H9 (cell line): ENCODE measurements at regions not wholly inside any gene's neighbourhood (a gene's known extent, or its start where the extent isn't known, plus 50 kb on each side); places are given as distances from the start of the nearest gene placed in this dataset.

Source experiments
- DNase-seq: peaks from one replicate; pipeline ENCODE4 v3.0.0-alpha.2; 2017
- H2AFZ ChIP-seq: one replicate; pipeline ENCODE4 v1.6.1; 2013; ENCODE audit warnings: mild to moderate bottlenecking, low read length, control low read depth, moderate library complexity
- H2AK5ac ChIP-seq: 2 replicates; pipeline ENCODE4 v1.6.1; 2013; ENCODE audit warnings: low read length, control low read depth, mixed read lengths; ENCODE audit not compliant: insufficient read length
- H2BK120ac ChIP-seq: one replicate; pipeline ENCODE4 v1.6.1; 2013; ENCODE audit warnings: low read depth, mild to moderate bottlenecking, low read length, control low read depth, inconsistent platforms; ENCODE audit not compliant: poor library complexity, severe bottlenecking
- H2BK12ac ChIP-seq: 2 replicates; pipeline ENCODE4 v1.6.1; 2013; ENCODE audit warnings: low read length, control low read depth, mixed read lengths, low read depth; ENCODE audit not compliant: insufficient read length
- H2BK15ac ChIP-seq: 2 replicates; pipeline ENCODE4 v1.6.1; 2013; ENCODE audit warnings: low read depth, low read length, control low read depth
- H2BK20ac ChIP-seq: one replicate; pipeline ENCODE4 v1.6.1; 2013; ENCODE audit warnings: low read depth, mild to moderate bottlenecking, low read length, control low read depth, inconsistent platforms; ENCODE audit not compliant: poor library complexity, severe bottlenecking
- H2BK5ac ChIP-seq: 2 replicates; pipeline ENCODE4 v1.6.1; 2013; ENCODE audit warnings: low read length, control low read depth, mixed read lengths; ENCODE audit not compliant: insufficient read length
- H3K14ac ChIP-seq: 2 replicates; pipeline ENCODE4 v1.6.1; 2013; ENCODE audit warnings: low read length, control low read depth; ENCODE audit not compliant: insufficient read depth
- H3K18ac ChIP-seq: 2 replicates; pipeline ENCODE4 v1.6.1; 2013; ENCODE audit warnings: low read depth, mild to moderate bottlenecking, mixed read lengths, low read length, control low read depth; ENCODE audit not compliant: insufficient read length
- H3K23ac ChIP-seq: 2 replicates; pipeline ENCODE4 v1.6.1; 2013; ENCODE audit warnings: low read length, control low read depth, mixed read lengths, low read depth; ENCODE audit not compliant: insufficient read length
- H3K23me2 ChIP-seq: 2 replicates; pipeline ENCODE4 v1.6.1; 2013; ENCODE audit warnings: low read depth, mild to moderate bottlenecking, mixed read lengths, low read length, control low read depth; ENCODE audit not compliant: insufficient read length, poor library complexity, severe bottlenecking
- H3K27ac ChIP-seq: 2 replicates; pipeline ENCODE4 v1.5.1; 2013; ENCODE audit warnings: low read length, control low read depth, mixed read lengths, low read depth; ENCODE audit not compliant: insufficient read length
- H3K27me3 ChIP-seq: 2 replicates; pipeline ENCODE4 v1.6.1; 2013; ENCODE audit warnings: low read length, control low read depth, inconsistent platforms; ENCODE audit not compliant: insufficient read depth
- H3K4ac ChIP-seq: 2 replicates; pipeline ENCODE4 v1.6.1; 2013; ENCODE audit warnings: low read depth, mild to moderate bottlenecking, control low read depth, inconsistent platforms, low read length, moderate library complexity
- H3K4me1 ChIP-seq: 2 replicates; pipeline ENCODE4 v1.6.1; 2013; ENCODE audit warnings: low read length, control low read depth, inconsistent platforms; ENCODE audit not compliant: insufficient read depth
- H3K4me2 ChIP-seq: 2 replicates; pipeline ENCODE4 v1.6.1; 2013; ENCODE audit warnings: low read length, control low read depth, mixed read lengths; ENCODE audit not compliant: insufficient read length, insufficient read depth
- H3K56ac ChIP-seq: 2 replicates; pipeline ENCODE4 v1.6.1; 2013; ENCODE audit warnings: low read depth, mild to moderate bottlenecking, mixed read lengths, low read length, control low read depth; ENCODE audit not compliant: insufficient read length
- H3K79me1 ChIP-seq: 2 replicates; pipeline ENCODE4 v1.6.1; 2013; ENCODE audit warnings: low read depth, mild to moderate bottlenecking, moderate library complexity, low read length, control low read depth, inconsistent platforms; ENCODE audit not compliant: insufficient read depth, poor library complexity, severe bottlenecking
- H3K79me2 ChIP-seq: 2 replicates; pipeline ENCODE4 v1.6.1; 2013; ENCODE audit warnings: low read length, control low read depth, inconsistent platforms; ENCODE audit not compliant: insufficient read depth
- H3K9ac ChIP-seq: 2 replicates; pipeline ENCODE4 v1.6.1; 2013; ENCODE audit warnings: low read length, control low read depth, mixed read lengths; ENCODE audit not compliant: insufficient read length; ENCODE audit errors: extremely low read depth
- H3K9me3 ChIP-seq: one replicate; pipeline ENCODE4 v1.6.1; 2013; ENCODE audit warnings: low read depth, low read length, inconsistent platforms; ENCODE audit not compliant: control insufficient read depth
- H3T11ph ChIP-seq: one replicate; pipeline ENCODE4 v1.6.1; 2013; ENCODE audit warnings: mild to moderate bottlenecking, low read length, control low read depth, inconsistent platforms
- H4K20me1 ChIP-seq: one replicate; pipeline ENCODE4 v1.6.1; 2013; ENCODE audit not compliant: control insufficient read depth, insufficient read length, insufficient read depth
- H4K5ac ChIP-seq: 2 replicates; pipeline ENCODE4 v1.6.1; 2013; ENCODE audit warnings: low read depth, mild to moderate bottlenecking, mixed read lengths, low read length, control low read depth; ENCODE audit not compliant: insufficient read length
- H4K8ac ChIP-seq: replicated peaks from 2 replicates; pipeline ENCODE4 v1.6.1; 2013; ENCODE audit warnings: low read length, control low read depth, mixed read lengths, low read depth; ENCODE audit not compliant: insufficient read length
- H4K91ac ChIP-seq: 2 replicates; pipeline ENCODE4 v1.6.1; 2013; ENCODE audit warnings: low read depth, mild to moderate bottlenecking, moderate library complexity, mixed read lengths, low read length, control low read depth; ENCODE audit not compliant: insufficient read length
- H3K27ac Mint-ChIP-seq, 3 experiments: 2 replicates in 2 of 3; 3 replicates in 1 of 3; pipeline ENCODE4 v1.8.0; 2020 to 2021; ENCODE audit warnings: mixed read lengths in 3 of 3, mild to moderate bottlenecking in 1 of 3, moderate library complexity in 1 of 3
- H3K27me3 Mint-ChIP-seq: 2 replicates; pipeline ENCODE4 v1.8.0; 2021; ENCODE audit warnings: low read depth, mild to moderate bottlenecking, moderate library complexity, mixed read lengths
- H3K36me3 Mint-ChIP-seq, 3 experiments: 2 replicates in 2 of 3; 3 replicates in 1 of 3; pipeline ENCODE4 v1.8.0; 2020 to 2021; ENCODE audit warnings: low read depth in 3 of 3, mixed read lengths in 3 of 3; ENCODE audit not compliant: insufficient read depth in 1 of 3
- H3K4me1 Mint-ChIP-seq, 2 experiments: 2 replicates each; pipeline ENCODE4 v1.8.0; 2020; ENCODE audit warnings: mixed read lengths in 2 of 2
- H3K4me3 Mint-ChIP-seq, 2 experiments: 2 replicates in 1 of 2; 3 replicates in 1 of 2; pipeline ENCODE4 v1.8.0; 2020 to 2021; ENCODE audit warnings: mild to moderate bottlenecking in 2 of 2, mixed read lengths in 2 of 2, moderate library complexity in 1 of 2
- H3K9me3 Mint-ChIP-seq, 2 experiments: 2 replicates in 1 of 2; 3 replicates in 1 of 2; pipeline ENCODE4 v1.8.0; 2020; ENCODE audit warnings: mild to moderate bottlenecking in 2 of 2, mixed read lengths in 2 of 2, moderate library complexity in 1 of 2
- CTCF ChIP-seq: fragments of 200-600 bp; sonication (generic); conservative IDR thresholded peaks from 3 replicates; pipeline ENCODE4 v1.8.0; 2021; ENCODE audit warnings: antibody characterized with exemption, mild to moderate bottlenecking
- WGBS: extraction: QIAGEN DNeasy Blood & Tissue Kit; methylation state at CpG from one replicate; pipeline ENCODE4 v1.1.7; 2013; ENCODE audit warnings: missing lambda C conversion rate, low lambda C conversion rate, mixed read lengths; ENCODE audit not compliant: insufficient read length; ENCODE audit errors: extremely low coverage; 5-methylcytosine and 5-hydroxymethylcytosine counted together

GRCh38 chr16:51464996-51465395 lies 313.9 kb upstream of the SALL1 start:
- Histone ChIP-seq H4K91ac (no peak overlapping the region), H3K56ac (no peak overlapping the region), H3K27me3 (no peaks in the 10 kb centered on the region), H3T11ph (no peak overlapping the region), H3K23ac (no peak overlapping the region), H3K9me3 (no peaks in the 10 kb centered on the region), H3K79me2 (no peaks in the 10 kb centered on the region), H4K8ac (no peak overlapping the region), H3K4ac (no peak overlapping the region), H2AFZ (no peak overlapping the region), H4K5ac (no peak overlapping the region), H3K4me1 (0 out of 2 replicates have a peak, but pooled peaks cover 4% of the 10 kb centered on the region), H2BK5ac (no peak overlapping the region), H2AK5ac (no peak overlapping the region), H3K27ac (no peak overlapping the region), H2BK20ac (no peak overlapping the region), H3K18ac (no peak overlapping the region), H2BK15ac (no peak overlapping the region), H2BK12ac (no peak overlapping the region), H3K14ac (no peak overlapping the region), H3K23me2 (no peaks in the 10 kb centered on the region), H3K79me1 (no peaks in the 10 kb centered on the region), H3K9ac (no peak overlapping the region), H4K20me1 (no peaks in the 10 kb centered on the region), H2BK120ac (no peak overlapping the region), H3K4me2 (no peak overlapping the region)
- H3K4me1 Mint-ChIP-seq = peaks cover 18 to 25% of the 10 kb centered on the region in 2 experiments
- no peak overlapping the region for H3K4me3 Mint-ChIP-seq
- no peak for TF ChIP-seq CTCF
- DNase-seq = no peak
- no peaks in the 10 kb centered on the region for H3K9me3 Mint-ChIP-seq
- WGBS = no CpG with 5 or more reads among the region's 5 CpGs
- no peaks in the 10 kb centered on the region for H3K36me3 Mint-ChIP-seq
- no peaks in the 10 kb centered on the region for H3K27me3 Mint-ChIP-seq
- H3K27ac Mint-ChIP-seq = no peak overlapping the region
